ENCODE measurements at regions not wholly inside any gene's neighbourhood (a gene's known extent, or its start where the extent isn't known, plus 50 kb on each side); places are given as distances from the start of the nearest gene placed in this dataset.
A peak's percentile ranks its signal among the peaks of the same experiment; 100 is the strongest.
"Not testable (repeated sequence)": the region's sequence is repeated elsewhere in the genome, so short reads cannot be mapped to it uniquely, and the experiment has no call there.

GRCh38 chr20:19120011-19120410 lies 92.4 kb upstream of the SLC24A3 start:
- no peak for DNase-seq (ENCODE audit: low spot score)

GRCh38 chr20:19120569-19120968 lies 91.9 kb upstream of the SLC24A3 start:
- DNase-seq (ENCODE audit: low spot score), result no peak

GRCh38 chr20:19121463-19121862 lies 91.0 kb upstream of the SLC24A3 start:
- no peak for DNase-seq (ENCODE audit: low spot score)

- DNase-seq (ENCODE audit: low spot score), result no peak
Measured at GRCh38 chr20:19121916-19122315, 90.5 kb upstream of the SLC24A3 start.

GRCh38 chr20:19122395-19122794 lies 90.0 kb upstream of the SLC24A3 start:
- no peak for DNase-seq (ENCODE audit: low spot score)

GRCh38 chr20:19125508-19125907 lies 86.9 kb upstream of the SLC24A3 start:
- no peak for DNase-seq (ENCODE audit: low spot score)

GRCh38 chr20:19129306-19129705 lies 83.1 kb upstream of the SLC24A3 start:
- DNase-seq (ENCODE audit: low spot score), result no peak

GRCh38 chr20:19129976-19130612 lies 82.3 kb upstream of the SLC24A3 start:
- DNase-seq (ENCODE audit: low spot score), result peak; percentile 10

GRCh38 chr20:19130613-19130984 lies 81.8 kb upstream of the SLC24A3 start:
- DNase-seq (ENCODE audit: low spot score), result no peak

- DNase-seq (ENCODE audit: low spot score), result no peak
Measured at GRCh38 chr20:19137641-19138040, 74.8 kb upstream of the SLC24A3 start.

GRCh38 chr20:19138758-19139157 lies 73.7 kb upstream of the SLC24A3 start:
- DNase-seq (ENCODE audit: low spot score), result no peak

- not testable (repeated sequence) for DNase-seq (ENCODE audit: low spot score)
Measured at GRCh38 chr20:19139584-19139983, 72.9 kb upstream of the SLC24A3 start.

GRCh38 chr20:19141998-19142397 lies 70.4 kb upstream of the SLC24A3 start:
- no peak for DNase-seq (ENCODE audit: low spot score)

GRCh38 chr20:19143890-19144289 lies 68.6 kb upstream of the SLC24A3 start:
- no peak for DNase-seq (ENCODE audit: low spot score)

- DNase-seq (ENCODE audit: low spot score), result no peak
Measured at GRCh38 chr20:19161336-19161735, 51.1 kb upstream of the SLC24A3 start.
